ENCODE measurements at regions not wholly inside any gene's neighbourhood (a gene's known extent, or its start where the extent isn't known, plus 50 kb on each side); places are given as distances from the start of the nearest gene placed in this dataset.
"Not testable (repeated sequence)": the region's sequence is repeated elsewhere in the genome, so short reads cannot be mapped to it uniquely, and the experiment has no call there.

DNA sequence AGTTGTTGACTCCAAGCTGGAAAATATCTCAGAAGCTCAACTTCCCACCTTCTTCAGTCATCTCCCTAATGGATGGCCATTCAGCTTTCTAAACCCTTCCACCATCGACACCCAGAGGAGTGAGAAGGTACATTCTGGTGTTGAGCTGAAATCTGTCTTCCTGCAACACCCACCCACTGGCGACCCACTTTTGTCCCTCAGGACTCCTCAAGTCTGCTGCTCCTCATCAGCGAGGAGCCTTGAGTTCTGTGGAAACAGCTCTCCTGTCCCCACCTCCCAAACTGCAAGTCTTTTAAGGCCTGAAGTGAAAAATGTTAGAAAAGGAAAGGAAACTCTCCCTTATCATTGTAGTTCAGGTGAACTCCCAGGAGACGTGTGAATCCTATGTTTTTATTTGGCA lies 111.5 kb upstream of the HAND1 start:
- no peaks in the 10 kb centered on the region; the same call in none of the 2 replicates for H3K27me3 ChIP-seq (replicated peaks; ENCODE audit: control insufficient read depth, insufficient read depth, low read length)
- no peaks in the 10 kb centered on the region for H3K36me3 ChIP-seq (ENCODE audit: control insufficient read depth, insufficient read depth, low read length)
- no peak for DNase-seq (ENCODE audit: extremely low read depth, insufficient read length)
- TF ChIP-seq, protein P1, sequence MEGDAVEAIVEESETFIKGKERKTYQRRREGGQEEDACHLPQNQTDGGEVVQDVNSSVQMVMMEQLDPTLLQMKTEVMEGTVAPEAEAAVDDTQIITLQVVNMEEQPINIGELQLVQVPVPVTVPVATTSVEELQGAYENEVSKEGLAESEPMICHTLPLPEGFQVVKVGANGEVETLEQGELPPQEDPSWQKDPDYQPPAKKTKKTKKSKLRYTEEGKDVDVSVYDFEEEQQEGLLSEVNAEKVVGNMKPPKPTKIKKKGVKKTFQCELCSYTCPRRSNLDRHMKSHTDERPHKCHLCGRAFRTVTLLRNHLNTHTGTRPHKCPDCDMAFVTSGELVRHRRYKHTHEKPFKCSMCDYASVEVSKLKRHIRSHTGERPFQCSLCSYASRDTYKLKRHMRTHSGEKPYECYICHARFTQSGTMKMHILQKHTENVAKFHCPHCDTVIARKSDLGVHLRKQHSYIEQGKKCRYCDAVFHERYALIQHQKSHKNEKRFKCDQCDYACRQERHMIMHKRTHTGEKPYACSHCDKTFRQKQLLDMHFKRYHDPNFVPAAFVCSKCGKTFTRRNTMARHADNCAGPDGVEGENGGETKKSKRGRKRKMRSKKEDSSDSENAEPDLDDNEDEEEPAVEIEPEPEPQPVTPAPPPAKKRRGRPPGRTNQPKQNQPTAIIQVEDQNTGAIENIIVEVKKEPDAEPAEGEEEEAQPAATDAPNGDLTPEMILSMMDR (IDR thresholded peaks at IDR 0.05; ENCODE audit: insufficient read depth, low read length, poor library complexity, severe bottlenecking): no peak
- no peak overlapping the region for H3K4me3 ChIP-seq (replicated peaks; ENCODE audit: low read depth, low read length)

DNA sequence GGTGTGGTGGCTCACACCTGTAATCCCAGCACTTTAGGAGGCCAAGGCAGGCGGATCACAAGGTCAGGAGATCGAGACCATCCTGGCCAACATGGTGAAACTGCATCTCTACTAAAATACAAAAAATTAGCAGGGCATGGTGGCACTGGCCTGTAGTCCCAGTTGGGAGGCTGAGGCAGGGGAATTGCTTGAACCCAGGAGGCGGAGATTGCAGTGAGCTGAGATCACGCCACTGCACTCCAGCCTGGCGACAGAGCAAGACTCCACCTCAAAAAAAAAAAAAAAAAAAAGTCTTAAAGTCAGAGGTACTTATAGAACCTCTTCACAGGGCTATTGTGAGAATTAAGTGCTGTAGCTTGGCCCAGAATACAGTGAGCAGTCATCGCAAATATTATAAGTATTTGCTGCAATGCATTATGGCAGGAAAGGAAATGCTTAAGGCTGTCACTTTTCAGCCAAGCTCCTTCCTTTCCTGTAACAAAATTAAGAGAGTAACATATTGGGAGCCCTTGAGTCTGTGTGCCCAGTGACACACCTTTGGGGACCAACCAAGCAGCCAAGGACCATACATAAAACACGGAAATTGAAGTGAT lies 110.9 kb upstream of the HAND1 start:
- not testable (repeated sequence) for DNase-seq (ENCODE audit: extremely low read depth, insufficient read length); H3K36me3 ChIP-seq (ENCODE audit: control insufficient read depth, insufficient read depth, low read length); H3K27me3 ChIP-seq (replicated peaks; ENCODE audit: control insufficient read depth, insufficient read depth, low read length); H3K4me3 ChIP-seq (replicated peaks; ENCODE audit: low read depth, low read length)

DNA sequence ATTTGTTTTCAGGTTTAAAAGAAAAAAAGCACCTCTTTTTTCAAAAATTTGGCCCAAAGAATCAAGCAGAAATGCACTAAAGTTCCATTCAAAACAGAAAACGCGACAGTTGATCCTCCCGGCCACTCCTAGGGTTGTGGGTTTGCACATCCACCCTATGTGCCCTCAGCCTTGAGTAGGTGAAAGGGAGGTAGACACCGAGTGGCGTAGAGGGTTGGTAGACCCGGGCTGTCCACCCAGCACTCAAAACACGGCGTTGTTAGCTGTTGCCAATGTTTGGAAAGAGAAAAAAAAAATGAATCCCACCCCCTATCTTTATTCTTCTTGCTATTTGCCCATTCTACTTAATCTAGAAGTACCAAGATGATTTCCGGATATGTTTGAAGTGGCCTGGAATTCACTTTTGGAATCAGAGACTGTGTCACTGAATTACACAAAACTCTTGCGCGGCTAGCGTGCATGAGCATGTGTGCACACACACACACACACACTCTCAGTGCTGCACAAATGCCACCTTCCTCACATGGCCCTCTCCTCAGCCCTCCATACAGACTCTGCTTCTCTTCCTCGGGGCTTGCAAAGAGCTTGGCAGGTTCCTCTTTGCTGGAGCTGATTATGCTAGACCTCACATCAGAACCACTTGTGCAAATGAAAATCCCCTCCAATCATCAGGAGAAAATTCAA lies 110.2 kb upstream of the HAND1 start:
- Histone ChIP-seq H3K4me3 (replicated peaks; ENCODE audit: low read depth, low read length) (no peak overlapping the region), H3K27me3 (replicated peaks; ENCODE audit: control insufficient read depth, insufficient read depth, low read length) (no peaks in the 10 kb centered on the region; the same call in none of the 2 replicates), H3K36me3 (ENCODE audit: control insufficient read depth, insufficient read depth, low read length) (no peaks in the 10 kb centered on the region)
- no peak for DNase-seq (ENCODE audit: extremely low read depth, insufficient read length)
- TF ChIP-seq, protein P1 (IDR thresholded peaks at IDR 0.05; ENCODE audit: insufficient read depth, low read length, poor library complexity, severe bottlenecking): no peak

DNA sequence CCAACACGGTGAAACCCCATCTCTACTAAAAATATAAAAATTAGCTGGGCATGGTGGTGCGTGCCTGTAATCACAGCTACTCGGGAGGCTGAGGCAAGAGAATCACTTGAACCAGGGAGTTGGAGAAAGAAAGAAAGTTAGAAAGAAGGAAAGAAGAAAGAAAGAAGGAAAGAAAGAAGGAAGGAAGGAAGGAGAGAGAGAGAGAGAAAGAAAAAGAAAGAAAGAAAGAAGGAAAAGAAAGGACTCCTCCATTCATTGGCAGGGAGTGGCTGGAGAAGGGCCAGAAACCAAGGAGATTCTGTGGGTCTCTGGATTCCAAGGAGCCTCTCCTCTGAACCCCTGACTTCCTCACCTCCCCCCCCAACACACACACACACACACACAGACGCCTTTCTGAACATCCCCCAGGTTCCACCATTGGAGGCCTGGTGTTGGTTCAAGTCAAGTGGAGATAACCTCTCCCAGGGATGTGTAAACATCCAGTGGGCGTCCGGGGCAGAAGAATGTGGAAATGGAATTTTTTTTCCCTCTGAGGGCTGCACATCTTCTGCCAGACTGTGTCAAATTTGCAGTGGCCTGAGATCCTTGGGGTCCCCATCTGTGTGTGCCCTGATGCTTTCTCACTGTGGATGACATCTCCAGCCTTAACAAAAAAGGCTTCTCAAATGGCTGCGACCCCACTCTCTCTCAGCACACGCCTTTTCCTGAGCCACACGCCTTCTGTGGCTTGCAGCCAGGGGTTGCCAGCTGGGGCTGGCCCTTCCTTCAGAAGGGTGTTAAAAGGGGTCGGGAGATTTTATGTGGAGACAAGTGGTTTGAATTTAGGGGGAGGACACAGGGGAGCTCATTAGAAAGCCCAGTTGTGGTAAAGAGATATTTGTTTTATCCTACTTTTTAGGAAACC lies 109.3 kb upstream of the HAND1 start:
- Histone ChIP-seq H3K27me3 (replicated peaks; ENCODE audit: control insufficient read depth, insufficient read depth, low read length) (no peaks in the 10 kb centered on the region; the same call in none of the 2 replicates), H3K36me3 (ENCODE audit: control insufficient read depth, insufficient read depth, low read length) (no peaks in the 10 kb centered on the region), H3K4me3 (replicated peaks; ENCODE audit: low read depth, low read length) (no peak overlapping the region)
- DNase-seq (ENCODE audit: extremely low read depth, insufficient read length): no peak
- TF ChIP-seq, protein P1 (IDR thresholded peaks at IDR 0.05; ENCODE audit: insufficient read depth, low read length, poor library complexity, severe bottlenecking): no peak

DNA sequence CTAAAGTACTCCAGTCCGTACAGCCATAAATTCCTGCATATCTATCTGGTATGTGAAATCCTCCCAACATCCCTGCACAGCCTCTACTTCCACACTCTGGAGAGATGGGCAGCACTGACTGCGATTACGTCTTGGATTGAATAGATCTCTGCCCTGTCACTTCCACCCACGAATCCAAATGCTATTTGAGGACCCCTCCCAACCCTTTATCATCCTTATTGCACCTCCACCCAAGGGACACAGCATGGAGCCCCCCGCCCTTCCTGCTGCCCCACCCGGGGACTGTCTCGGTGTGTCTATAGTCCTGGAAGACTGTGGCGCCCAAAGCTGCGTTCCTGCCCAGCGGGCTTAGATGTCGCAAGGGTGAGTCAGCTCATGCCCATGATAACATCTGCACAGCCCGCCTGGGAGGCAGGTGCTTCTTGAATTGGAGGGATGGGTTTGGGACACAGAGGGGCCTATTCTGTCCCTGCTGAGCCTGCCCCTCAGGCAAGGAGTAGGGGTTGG lies 105.7 kb upstream of the HAND1 start:
- TF ChIP-seq, protein P1 (IDR thresholded peaks at IDR 0.05; ENCODE audit: insufficient read depth, low read length, poor library complexity, severe bottlenecking): no peak
- Histone ChIP-seq H3K4me3 (replicated peaks; ENCODE audit: low read depth, low read length) (no peak overlapping the region), H3K36me3 (ENCODE audit: control insufficient read depth, insufficient read depth, low read length) (no peaks in the 10 kb centered on the region), H3K27me3 (replicated peaks; ENCODE audit: control insufficient read depth, insufficient read depth, low read length) (no peaks in the 10 kb centered on the region; the same call in 1 of the 2 replicates)
- DNase-seq (ENCODE audit: extremely low read depth, insufficient read length): no peak

DNA sequence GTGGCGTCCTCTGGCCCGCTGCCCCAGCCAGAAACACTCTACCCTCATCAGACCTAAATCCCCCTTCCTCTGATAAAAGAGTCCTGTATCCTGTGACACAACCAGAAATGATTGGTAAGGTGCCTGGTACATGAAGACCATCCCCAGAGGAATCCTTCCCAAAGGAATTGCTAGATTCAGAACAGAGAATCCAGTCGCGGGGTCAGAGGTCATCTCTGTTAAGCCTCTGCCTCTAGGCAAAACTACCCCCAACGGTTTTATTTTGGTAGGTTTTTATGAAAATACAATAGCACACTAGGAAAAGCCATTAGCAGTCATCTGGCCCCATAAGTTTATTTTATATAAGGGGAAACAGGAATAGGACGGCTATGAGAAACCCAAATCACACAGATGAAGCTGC lies 102.4 kb upstream of the HAND1 start:
- Histone ChIP-seq H3K27me3 (replicated peaks; ENCODE audit: control insufficient read depth, insufficient read depth, low read length) (no peaks in the 10 kb centered on the region), H3K36me3 (ENCODE audit: control insufficient read depth, insufficient read depth, low read length) (no peaks in the 10 kb centered on the region), H3K4me3 (replicated peaks; ENCODE audit: low read depth, low read length) (no peak overlapping the region)
- TF ChIP-seq, protein P1 (IDR thresholded peaks at IDR 0.05; ENCODE audit: insufficient read depth, low read length, poor library complexity, severe bottlenecking): no peak
- no peak for DNase-seq (ENCODE audit: extremely low read depth, insufficient read length)

Measured in GM06990 (cell line).